ENCODE measurements at regions not wholly inside any gene's neighbourhood (a gene's known extent, or its start where the extent isn't known, plus 50 kb on each side); places are given as distances from the start of the nearest gene placed in this dataset.

GRCh38 chr3:182523836-182524235 is 269.5 kb upstream of the ATP11B start:
- ChIA-PET CTCF (no interaction called here), POLR2A (no interaction called here)
- no peak overlapping the region for H3K4me3 ChIP-seq (ENCODE audit: low read depth, low read length)
- no peak for TF ChIP-seq CTCF (IDR thresholded peaks at IDR 0.05; ENCODE audit: low read depth, low read length)
- no peak overlapping the region for H3K27ac ChIP-seq (ENCODE audit: low read depth, low read length)
- peaks cover 10% of the 10 kb centered on the region for H3K9me3 ChIP-seq (ENCODE audit: control insufficient read depth, insufficient read depth, low read length)
- DNase-seq (ENCODE audit: low read depth, low spot score): no peak
- H3K27me3 ChIP-seq (ENCODE audit: control insufficient read depth, insufficient read depth, low read length): no peaks in the 10 kb centered on the region

- Histone ChIP-seq H3K27me3 (ENCODE audit: control insufficient read depth, insufficient read depth, low read length) (no peaks in the 10 kb centered on the region), H3K27ac (ENCODE audit: low read depth, low read length) (no peak overlapping the region), H3K4me3 (ENCODE audit: low read depth, low read length) (no peak overlapping the region), H3K9me3 (ENCODE audit: control insufficient read depth, insufficient read depth, low read length) (peaks cover 5% of the 10 kb centered on the region; the same call in 1 of the 2 replicates)
- CTCF ChIA-PET: no interaction called here
- POLR2A ChIA-PET: no interaction called here
- DNase-seq (ENCODE audit: low read depth, low spot score): no peak
- TF ChIP-seq CTCF (IDR thresholded peaks at IDR 0.05; ENCODE audit: low read depth, low read length): no peak
These were observed 268.4 kb upstream of the ATP11B start for GRCh38 chr3:182524711-182525401.

GRCh38 chr3:182525766-182526374 is 267.4 kb upstream of the ATP11B start:
- ChIA-PET POLR2A (no interaction called here), CTCF (no interaction called here)
- no peak for TF ChIP-seq CTCF (IDR thresholded peaks at IDR 0.05; ENCODE audit: low read depth, low read length)
- peaks cover 9% of the 10 kb centered on the region; the same call in 1 of the 2 replicates for H3K9me3 ChIP-seq (ENCODE audit: control insufficient read depth, insufficient read depth, low read length)
- no peaks in the 10 kb centered on the region for H3K27me3 ChIP-seq (ENCODE audit: control insufficient read depth, insufficient read depth, low read length)
- DNase-seq (ENCODE audit: low read depth, low spot score): no peak
- H3K27ac ChIP-seq (ENCODE audit: low read depth, low read length): no peak overlapping the region
- no peak overlapping the region for H3K4me3 ChIP-seq (ENCODE audit: low read depth, low read length)

GRCh38 chr3:182527745-182528144 is 265.6 kb upstream of the ATP11B start:
- no peak overlapping the region for H3K27ac ChIP-seq (ENCODE audit: low read depth, low read length)

More at GRCh38 chr3:182527745-182528144, 265.6 kb upstream of the ATP11B start:
- DNase-seq (ENCODE audit: low read depth, low spot score): no peak
- H3K27me3 ChIP-seq (ENCODE audit: control insufficient read depth, insufficient read depth, low read length): no peaks in the 10 kb centered on the region
- H3K9me3 ChIP-seq (ENCODE audit: control insufficient read depth, insufficient read depth, low read length): peaks cover 9% of the 10 kb centered on the region; the same call in 1 of the 2 replicates
- CTCF ChIA-PET: no interaction called here
- POLR2A ChIA-PET: no interaction called here
- TF ChIP-seq CTCF (IDR thresholded peaks at IDR 0.05; ENCODE audit: low read depth, low read length): no peak
- no peak overlapping the region for H3K4me3 ChIP-seq (ENCODE audit: low read depth, low read length)
